ENCODE measurements at regions not wholly inside any gene's neighbourhood (a gene's known extent, or its start where the extent isn't known, plus 50 kb on each side); places are given as distances from the start of the nearest gene placed in this dataset.

DNA sequence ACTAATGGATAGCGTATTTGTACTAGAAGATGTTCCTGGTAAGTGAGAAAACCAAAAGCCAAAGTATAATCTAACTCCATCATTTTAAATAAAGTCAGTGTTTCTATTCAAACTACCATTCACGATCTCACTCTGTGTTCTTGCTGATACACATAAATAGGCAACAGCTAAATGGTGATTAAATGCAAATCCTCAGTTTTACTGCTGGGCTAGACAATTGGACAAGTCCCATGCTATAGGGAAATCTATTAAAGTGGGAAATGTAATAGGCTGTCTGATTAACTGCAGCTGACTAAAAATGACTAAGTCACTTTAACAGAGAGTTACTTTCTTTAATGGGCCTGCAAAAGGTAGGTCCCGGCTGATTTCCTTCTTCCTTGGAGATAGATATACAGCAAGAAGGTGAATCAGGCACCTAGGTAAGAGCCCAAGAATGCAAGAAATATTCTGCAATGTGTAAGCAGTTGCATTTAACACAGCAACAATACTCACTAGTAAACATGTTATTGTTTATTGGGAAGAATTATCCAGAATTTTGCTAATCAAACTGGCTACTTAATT, 298.4 kb downstream of the SLITRK6 start:
- Histone ChIP-seq H3K4me3 (no peak overlapping the region), H3K79me2 (ENCODE audit: low read depth) (no peaks in the 10 kb centered on the region), H3K36me3 (no peaks in the 10 kb centered on the region), H2AFZ (replicated peaks) (no peak overlapping the region), H3F3A (ENCODE audit: low read depth) (no peaks in the 10 kb centered on the region), H3K9me3 (ENCODE audit: low read depth) (no peaks in the 10 kb centered on the region), H3K4me2 (no peak overlapping the region), H3K27me3 (no peaks in the 10 kb centered on the region), H3K9ac (no peak overlapping the region), H3K27ac (no peak overlapping the region), H3K4me1 (peaks cover 9% of the 10 kb centered on the region), H4K20me1 (ENCODE audit: low read depth) (no peaks in the 10 kb centered on the region)
- Mint-ChIP-seq H3K9me3 (no peaks in the 10 kb centered on the region), H3K4me3 (no peak overlapping the region), H3K4me1 (no peaks in the 10 kb centered on the region), H3K27ac (no peak overlapping the region), H3K27me3 (ENCODE audit: insufficient read depth, low read depth) (no peaks in the 10 kb centered on the region), H3K36me3 (no peaks in the 10 kb centered on the region)
- DNase-seq (ENCODE audit: low spot score), result no peak
- no peak for TF ChIP-seq EZH2 (IDR thresholded peaks at IDR 0.05)
- TF ChIP-seq, protein P1, sequence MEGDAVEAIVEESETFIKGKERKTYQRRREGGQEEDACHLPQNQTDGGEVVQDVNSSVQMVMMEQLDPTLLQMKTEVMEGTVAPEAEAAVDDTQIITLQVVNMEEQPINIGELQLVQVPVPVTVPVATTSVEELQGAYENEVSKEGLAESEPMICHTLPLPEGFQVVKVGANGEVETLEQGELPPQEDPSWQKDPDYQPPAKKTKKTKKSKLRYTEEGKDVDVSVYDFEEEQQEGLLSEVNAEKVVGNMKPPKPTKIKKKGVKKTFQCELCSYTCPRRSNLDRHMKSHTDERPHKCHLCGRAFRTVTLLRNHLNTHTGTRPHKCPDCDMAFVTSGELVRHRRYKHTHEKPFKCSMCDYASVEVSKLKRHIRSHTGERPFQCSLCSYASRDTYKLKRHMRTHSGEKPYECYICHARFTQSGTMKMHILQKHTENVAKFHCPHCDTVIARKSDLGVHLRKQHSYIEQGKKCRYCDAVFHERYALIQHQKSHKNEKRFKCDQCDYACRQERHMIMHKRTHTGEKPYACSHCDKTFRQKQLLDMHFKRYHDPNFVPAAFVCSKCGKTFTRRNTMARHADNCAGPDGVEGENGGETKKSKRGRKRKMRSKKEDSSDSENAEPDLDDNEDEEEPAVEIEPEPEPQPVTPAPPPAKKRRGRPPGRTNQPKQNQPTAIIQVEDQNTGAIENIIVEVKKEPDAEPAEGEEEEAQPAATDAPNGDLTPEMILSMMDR (IDR thresholded peaks at IDR 0.05), result no peak

DNA sequence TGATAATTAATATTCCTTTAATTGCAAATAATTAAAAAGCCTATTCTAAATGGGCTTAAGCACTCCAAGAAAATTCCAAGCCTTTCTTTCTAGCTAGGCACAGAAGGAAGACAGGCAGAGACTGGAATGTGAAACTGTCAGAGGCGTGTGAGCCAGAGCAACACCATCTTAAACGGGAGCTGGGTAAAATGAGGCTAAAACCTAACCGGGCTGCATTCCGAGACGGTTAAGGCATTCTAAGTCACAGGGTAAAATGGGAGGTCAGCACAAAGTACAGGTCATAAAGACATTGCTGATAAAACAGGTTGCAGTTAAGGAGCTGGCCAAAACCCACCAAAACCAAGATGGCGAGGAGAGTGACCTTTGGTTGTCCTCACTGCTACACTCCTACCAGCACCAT, 300.4 kb downstream of the SLITRK6 start:
- Mint-ChIP-seq H3K4me1 (no peaks in the 10 kb centered on the region), H3K27me3 (ENCODE audit: insufficient read depth, low read depth) (no peaks in the 10 kb centered on the region), H3K4me3 (no peak overlapping the region), H3K27ac (no peak overlapping the region), H3K9me3 (no peaks in the 10 kb centered on the region), H3K36me3 (no peaks in the 10 kb centered on the region)
- H3K9me3 ChIP-seq (ENCODE audit: low read depth), result no peaks in the 10 kb centered on the region
- TF ChIP-seq EZH2phosphoT487 (IDR thresholded peaks at IDR 0.05) (no peak), EZH2 (IDR thresholded peaks at IDR 0.05) (no peak)
- TF ChIP-seq, protein P1 (IDR thresholded peaks at IDR 0.05), result no peak
- H3K27ac ChIP-seq, result no peak overlapping the region
- H3F3A ChIP-seq (ENCODE audit: low read depth), result no peaks in the 10 kb centered on the region
- H3K4me3 ChIP-seq, result no peak overlapping the region
- H3K27me3 ChIP-seq, result no peaks in the 10 kb centered on the region
- H3K36me3 ChIP-seq, result no peaks in the 10 kb centered on the region
- no peaks in the 10 kb centered on the region for H3K79me2 ChIP-seq (ENCODE audit: low read depth)
- DNase-seq (ENCODE audit: low spot score), result no peak
- no peaks in the 10 kb centered on the region for H4K20me1 ChIP-seq (ENCODE audit: low read depth)
- H2AFZ ChIP-seq (replicated peaks), result no peak overlapping the region
- H3K4me1 ChIP-seq, result peaks cover 9% of the 10 kb centered on the region
- H3K9ac ChIP-seq, result no peak overlapping the region
- no peak overlapping the region for H3K4me2 ChIP-seq

DNA sequence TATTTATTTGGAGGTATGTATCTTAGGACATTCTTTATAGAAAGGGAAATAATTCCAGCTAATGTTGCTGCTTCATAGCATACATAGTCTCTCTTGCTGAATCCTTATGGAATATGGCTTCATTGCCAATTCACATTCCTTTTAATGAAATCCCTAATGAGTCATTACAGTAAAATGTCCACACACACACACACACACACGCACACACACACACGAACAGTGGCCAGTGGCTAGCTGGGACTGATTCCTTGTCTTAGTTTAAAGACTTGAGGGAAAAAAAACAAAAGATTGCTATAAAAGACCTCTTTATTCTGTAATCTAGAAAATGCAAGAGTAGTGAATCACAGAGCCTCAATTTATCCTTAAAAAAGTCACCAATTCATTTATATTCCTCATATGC, 301.6 kb downstream of the SLITRK6 start:
- Histone ChIP-seq H2AFZ (replicated peaks) (no peak overlapping the region), H3K27ac (no peak overlapping the region), H4K20me1 (ENCODE audit: low read depth) (no peaks in the 10 kb centered on the region), H3K27me3 (no peaks in the 10 kb centered on the region), H3K4me3 (no peak overlapping the region), H3K9ac (no peak overlapping the region), H3K79me2 (ENCODE audit: low read depth) (no peaks in the 10 kb centered on the region), H3K4me2 (no peak overlapping the region), H3K9me3 (ENCODE audit: low read depth) (no peaks in the 10 kb centered on the region), H3K4me1 (peaks cover 9% of the 10 kb centered on the region), H3F3A (ENCODE audit: low read depth) (no peaks in the 10 kb centered on the region), H3K36me3 (no peaks in the 10 kb centered on the region)
- no peak overlapping the region for H3K27ac Mint-ChIP-seq
- DNase-seq (ENCODE audit: low spot score), result no peak
- TF ChIP-seq, protein P1 (IDR thresholded peaks at IDR 0.05), result no peak
- TF ChIP-seq EZH2 (IDR thresholded peaks at IDR 0.05) (no peak), EZH2phosphoT487 (IDR thresholded peaks at IDR 0.05) (no peak)
- no peaks in the 10 kb centered on the region for H3K27me3 Mint-ChIP-seq (ENCODE audit: insufficient read depth, low read depth)
- H3K4me1 Mint-ChIP-seq, result no peaks in the 10 kb centered on the region
- H3K9me3 Mint-ChIP-seq, result no peaks in the 10 kb centered on the region
- no peak overlapping the region for H3K4me3 Mint-ChIP-seq
- no peaks in the 10 kb centered on the region for H3K36me3 Mint-ChIP-seq
